H1 (cell line): ENCODE measurements at regions not wholly inside any gene's neighbourhood (a gene's known extent, or its start where the extent isn't known, plus 50 kb on each side); places are given as distances from the start of the nearest gene placed in this dataset.

ENCODE experiments used
- CTCF ChIA-PET: fragments of 300-600 bp; sonication (Branson Sonifier 250); formaldehyde crosslinking; loops from one replicate; lab custom pipeline; 2021; ENCODE audit not compliant: partially characterized antibody; lab: Charles Lee
- POLR2A ChIA-PET: fragments of 300-600 bp; sonication (Branson Sonifier 250); formaldehyde crosslinking; loops from one replicate; lab custom pipeline; 2021; ENCODE audit warnings: inconsistent platforms; ENCODE audit not compliant: partially characterized antibody; lab: Charles Lee
- DNase-seq, 2 experiments: peaks; one replicate each; pipeline versions ENCODE4 v3.0.0 to v3.0.0-alpha.2; 2010 to 2022; ENCODE audit warnings: low spot score in 2 of 2, low read depth in 1 of 2, mixed read lengths in 1 of 2
- FAIRE-seq: peaks from 2 replicates; lab custom pipeline; 2011; peaks lifted over from hg19 to GRCh38; lab: Jason Lieb, UNC
- H2AFZ ChIP-seq: 2 replicates; pipeline ENCODE4 v1.8.1; 2012; ENCODE audit warnings: low read length, inconsistent platforms
- H2AK5ac ChIP-seq: 2 replicates; pipeline ENCODE4 v1.6.1; 2013; ENCODE audit warnings: low read depth, low read length
- H2BK120ac ChIP-seq: replicated peaks from 2 replicates; pipeline ENCODE3; 2013; ENCODE audit warnings: low read depth, low read length, inconsistent platforms
- H2BK12ac ChIP-seq: 2 replicates; pipeline ENCODE4 v1.6.1; 2013; ENCODE audit warnings: low read depth, low read length
- H2BK15ac ChIP-seq: 2 replicates; pipeline ENCODE4 v1.6.1; 2013; ENCODE audit warnings: low read length
- H2BK20ac ChIP-seq: 2 replicates; pipeline ENCODE4 v1.6.1; 2013; ENCODE audit warnings: low read length
- H2BK5ac ChIP-seq: 2 replicates; pipeline ENCODE4 v1.6.1; 2013; ENCODE audit warnings: low read depth, low read length
- H3K14ac ChIP-seq: 2 replicates; pipeline ENCODE4 v1.6.1; 2013; ENCODE audit warnings: inconsistent platforms; ENCODE audit not compliant: insufficient read length
- H3K18ac ChIP-seq: 2 replicates; pipeline ENCODE4 v1.6.1; 2013; ENCODE audit warnings: low read length; ENCODE audit errors: extremely low read depth
- H3K23ac ChIP-seq: 2 replicates; pipeline ENCODE4 v1.6.1; 2013; ENCODE audit warnings: inconsistent platforms; ENCODE audit not compliant: insufficient read length
- H3K23me2 ChIP-seq: 2 replicates; pipeline ENCODE4 v1.6.1; 2013; ENCODE audit warnings: low read depth, low read length
- H3K27ac ChIP-seq: 2 replicates; pipeline ENCODE4 v1.6.1; 2011; ENCODE audit warnings: low read depth, low read length, inconsistent platforms
- H3K27me3 ChIP-seq, 4 experiments: replicated peaks in 1 of 4; 1 replicate in 1 of 4; 2 replicates in 3 of 4; pipeline versions ENCODE4 v1.6.1 to v1.8.1; 2011 to 2013; ENCODE audit warnings: low read length in 3 of 4, mild to moderate bottlenecking in 3 of 4, inconsistent platforms in 2 of 4, mixed read lengths in 2 of 4, moderate library complexity in 1 of 4; ENCODE audit not compliant: control insufficient read depth in 3 of 4, insufficient read depth in 3 of 4; ENCODE audit errors: extremely low read depth in 1 of 4
- H3K36me3 ChIP-seq, 4 experiments: 2 replicates each; pipeline versions ENCODE4 v1.6.1 to v1.8.1; 2011 to 2013; ENCODE audit warnings: mild to moderate bottlenecking in 4 of 4, low read length in 3 of 4, moderate library complexity in 2 of 4, control low read depth in 1 of 4, inconsistent platforms in 1 of 4; ENCODE audit not compliant: insufficient read depth in 4 of 4, control insufficient read depth in 2 of 4
- H3K4ac ChIP-seq: replicated peaks from 2 replicates; pipeline ENCODE3; 2013; ENCODE audit warnings: low read length, low read depth, mixed read lengths, inconsistent platforms; ENCODE audit not compliant: insufficient read length
- H3K4me1 ChIP-seq, 4 experiments: replicated peaks in 1 of 4; 1 replicate in 1 of 4; 2 replicates in 3 of 4; pipeline versions ENCODE4 v1.6.1 to v1.8.1; 2011 to 2013; ENCODE audit warnings: low read length in 3 of 4, inconsistent platforms in 2 of 4, mixed read lengths in 1 of 4; ENCODE audit not compliant: insufficient read depth in 4 of 4, control insufficient read depth in 3 of 4
- H3K4me2 ChIP-seq, 2 experiments: 2 replicates each; pipeline versions ENCODE4 v1.6.1 to v1.8.1; 2011 to 2013; ENCODE audit warnings: low read depth in 2 of 2, low read length in 2 of 2, control low read depth in 1 of 2, inconsistent platforms in 1 of 2, mild to moderate bottlenecking in 1 of 2; ENCODE audit not compliant: insufficient read depth in 1 of 2
- H3K4me3 ChIP-seq, 4 experiments: fragments of 200-600, 300-600 bp in 1 of 4; sonication (generic), shearing (Covaris generic), sonication (Bioruptor Twin) in 1 of 4; 2 replicates each; pipeline versions ENCODE4 v1.5.1 to v1.8.1; 2011 to 2016; ENCODE audit warnings: low read length in 4 of 4, low read depth in 3 of 4, control low read depth in 2 of 4, inconsistent platforms in 2 of 4, mild to moderate bottlenecking in 2 of 4, mixed read lengths in 1 of 4, moderate library complexity in 1 of 4; ENCODE audit not compliant: insufficient read depth in 2 of 4; ENCODE audit errors: extremely low read depth in 1 of 4
- H3K56ac ChIP-seq: replicated peaks from 2 replicates; pipeline ENCODE3; 2013; ENCODE audit warnings: low read depth, mild to moderate bottlenecking, mixed read lengths, low read length, inconsistent platforms; ENCODE audit not compliant: insufficient read length
- H3K79me1 ChIP-seq: 2 replicates; pipeline ENCODE4 v1.6.1; 2013; ENCODE audit warnings: low read depth, low read length, control low read depth
- H3K79me2 ChIP-seq, 2 experiments: 2 replicates each; pipeline versions ENCODE4 v1.6.1 to v1.8.1; 2012 to 2013; ENCODE audit warnings: low read length in 2 of 2, mild to moderate bottlenecking in 2 of 2, inconsistent platforms in 1 of 2; ENCODE audit not compliant: insufficient read depth in 2 of 2, control insufficient read depth in 1 of 2
- H3K9ac ChIP-seq, 4 experiments: replicated peaks in 1 of 4; 1 replicate in 1 of 4; 2 replicates in 3 of 4; pipeline versions ENCODE4 v1.6.1 to v1.8.1; 2011 to 2013; ENCODE audit warnings: low read depth in 3 of 4, low read length in 3 of 4, control low read depth in 2 of 4, mild to moderate bottlenecking in 2 of 4, moderate library complexity in 2 of 4, inconsistent platforms in 1 of 4; ENCODE audit errors: extremely low read depth in 1 of 4
- H3K9me3 ChIP-seq, 2 experiments: 2 replicates each; pipeline versions ENCODE4 v1.6.1 to v1.8.1; 2012 to 2013; ENCODE audit warnings: mild to moderate bottlenecking in 2 of 2, moderate library complexity in 2 of 2, control low read depth in 1 of 2, inconsistent platforms in 1 of 2, low read depth in 1 of 2, low read length in 1 of 2, mixed read lengths in 1 of 2; ENCODE audit not compliant: insufficient read depth in 2 of 2
- H4K20me1 ChIP-seq, 2 experiments: replicated peaks in 1 of 2; 2 replicates each; pipeline versions ENCODE3 to v1.8.1; 2011 to 2013; ENCODE audit warnings: inconsistent platforms in 2 of 2, low read length in 2 of 2, mild to moderate bottlenecking in 1 of 2; ENCODE audit not compliant: insufficient read depth in 2 of 2, control insufficient read depth in 1 of 2
- H4K5ac ChIP-seq: 2 replicates; pipeline ENCODE4 v1.6.1; 2013; ENCODE audit warnings: low read length, low read depth, mixed read lengths, inconsistent platforms; ENCODE audit not compliant: insufficient read length
- H4K8ac ChIP-seq: 2 replicates; pipeline ENCODE4 v1.8.0; 2013; ENCODE audit warnings: mild to moderate bottlenecking, moderate library complexity, low read length, inconsistent platforms; ENCODE audit not compliant: insufficient read depth; ENCODE audit errors: extremely low read depth
- H4K91ac ChIP-seq: replicated peaks from 2 replicates; pipeline ENCODE3; 2013; ENCODE audit warnings: low read length, mixed read lengths, inconsistent platforms; ENCODE audit not compliant: insufficient read length
- BACH1 ChIP-seq: IDR thresholded peaks from 2 replicates; pipeline ENCODE4 v1.6.1; 2012; ENCODE audit warnings: low read length, improper control_type of control experiment
- BRCA1 ChIP-seq: IDR thresholded peaks from 2 replicates; pipeline ENCODE4 v1.6.1; 2012; ENCODE audit warnings: low read depth, low read length, improper control_type of control experiment
- CBX8 ChIP-seq: fragments of 300-800, 300-1000 bp; sonication (generic); IDR thresholded peaks from 2 replicates; pipeline ENCODE4 v1.7.1; 2016; ENCODE audit warnings: low read depth, low read length, borderline replicate concordance
- CREB1 ChIP-seq: IDR thresholded peaks from 2 replicates; pipeline ENCODE4 v1.6.1; 2012; ENCODE audit warnings: inconsistent platforms
- HDAC2 ChIP-seq, 2 experiments: fragments of 300-600 bp in 1 of 2; sonication (generic) in 1 of 2; IDR thresholded peaks; 2 replicates each; pipeline ENCODE4 v1.6.1; 2011 to 2012; ENCODE audit warnings: low read depth in 2 of 2, low read length in 2 of 2, mild to moderate bottlenecking in 2 of 2, moderate library complexity in 2 of 2, borderline replicate concordance in 1 of 2, inconsistent platforms in 1 of 2
- HDAC6 ChIP-seq: IDR thresholded peaks from one replicate; pipeline ENCODE4 v1.7.1; 2012; ENCODE audit warnings: low read depth, mild to moderate bottlenecking, inconsistent platforms, low read length, moderate library complexity
- JUN ChIP-seq: IDR thresholded peaks from 2 replicates; pipeline ENCODE4 v1.6.1; 2011; ENCODE audit warnings: low read depth, mild to moderate bottlenecking, improper control_type of control experiment, low read length
- KDM4A ChIP-seq: IDR thresholded peaks from one replicate; pipeline ENCODE4 v1.7.1; 2012; ENCODE audit warnings: low read depth, mild to moderate bottlenecking, moderate library complexity, low read length, inconsistent platforms; ENCODE audit not compliant: severe bottlenecking
- NANOG ChIP-seq: IDR thresholded peaks from 2 replicates; pipeline ENCODE4 v1.6.1; 2011; ENCODE audit warnings: low read length, low read depth, mild to moderate bottlenecking, inconsistent platforms; ENCODE audit not compliant: insufficient read depth, poor library complexity, severe bottlenecking
- RAD21 ChIP-seq, 2 experiments: IDR thresholded peaks in 1 of 2; conservative IDR thresholded peaks in 1 of 2; 2 replicates each; pipeline ENCODE4 v1.6.1; 2011; ENCODE audit warnings: low read depth in 2 of 2, low read length in 2 of 2, improper control_type of control experiment in 1 of 2, inconsistent platforms in 1 of 2, mild to moderate bottlenecking in 1 of 2, moderate library complexity in 1 of 2
- SP1 ChIP-seq: IDR thresholded peaks from 2 replicates; pipeline ENCODE4 v1.6.1; 2011; ENCODE audit warnings: low read depth, low read length
- SUZ12 ChIP-seq: fragments of 200-600 bp; sonication (generic); IDR thresholded peaks from 2 replicates; pipeline ENCODE4 v1.6.1; 2012; ENCODE audit warnings: mild to moderate bottlenecking, inconsistent platforms, low read length, moderate library complexity, mixed read lengths
- WGBS, 2 experiments: shearing (Covaris generic) in 1 of 2; methylation state at CpG; one replicate each; pipeline versions ENCODE4 v1.1.6 to v1.1.7; 2013 to 2015; ENCODE audit warnings: low lambda C conversion rate in 2 of 2, mixed read lengths in 2 of 2, inconsistent platforms in 1 of 2, low coverage in 1 of 2, missing lambda C conversion rate in 1 of 2; ENCODE audit not compliant: insufficient replicate concordance in 2 of 2, insufficient coverage in 1 of 2, insufficient read length in 1 of 2; ENCODE audit errors: extremely low coverage in 1 of 2, missing lambda C conversion rate in 1 of 2; 5-methylcytosine and 5-hydroxymethylcytosine counted together

GRCh38 chr4:140251571-140251970 is 97.6 kb upstream of the MAML3 start:
- CTCF ChIA-PET = interaction anchor here (0.6 to 5.1 kb wide), 21 partner anchors 8 to 518 kb away, joined by 3 to 42 read pairs (median 4); partner anchors contain the start of gene MAML3

More at GRCh38 chr4:140251571-140251970, 97.6 kb upstream of the MAML3 start:
- Histone ChIP-seq H2AFZ (no peak overlapping the region), H4K91ac (no peak overlapping the region), H3K4me1 (peaks cover 0 to 9% (median 6%) of the 10 kb centered on the region in 4 experiments; a peak in 6 of 7 replicates), H2AK5ac (no peak overlapping the region), H4K5ac (no peak overlapping the region), H3K14ac (no peak overlapping the region), H2BK12ac (peak overlapping the region; percentile 5; the same call in 1 of the 2 replicates), H2BK5ac (no peak overlapping the region), H2BK15ac (0 out of 2 replicates have a peak overlapping the region, but pooled peaks have one; percentile 47), H3K23ac (no peak overlapping the region), H3K79me2 (no peaks in the 10 kb centered on the region), H2BK20ac (0 out of 2 replicates have a peak overlapping the region, but pooled peaks have one; percentile 49), H3K79me1 (no peaks in the 10 kb centered on the region), H3K4ac (no peak overlapping the region), H3K9ac (no peak overlapping the region), H3K27me3 (peaks cover 0 to 7% (median 4%) of the 10 kb centered on the region in 4 experiments; a peak in 3 of 7 replicates), H4K20me1 (no peaks in the 10 kb centered on the region), H3K56ac (no peak overlapping the region), H3K23me2 (peaks cover 5% of the 10 kb centered on the region; the same call in 1 of the 2 replicates), H3K18ac (peak overlapping the region; percentile 48; the same call in 1 of the 2 replicates), H2BK120ac (no peak overlapping the region), H4K8ac (no peak overlapping the region), H3K4me3 (no peak overlapping the region; a peak in 1 of 8 replicates), H3K27ac (no peak overlapping the region), H3K9me3 (no peaks in the 10 kb centered on the region), H3K4me2 (peak overlapping the region in 1 of 2 experiments; percentile 74; a peak in 1 of 4 replicates), H3K36me3 (no peaks in the 10 kb centered on the region; a peak in 1 of 8 replicates)
- FAIRE-seq (no peak), DNase-seq (no peak)
- POLR2A ChIA-PET = interaction anchor here (0.9 to 2.9 kb wide), 13 partner anchors 8 to 206 kb away, joined by 3 to 24 read pairs (median 5); partner anchors contain the start of gene MAML3
- WGBS, 2 experiments = 85% methylated on average over 5 of the region's 5 CpGs; no CpG with 5 or more reads in 1 of the 2 experiments
- TF ChIP-seq KDM4A (no peak), SUZ12 (no peak), BACH1 (no peak), CREB1 (no peak), RAD21 (IDR thresholded peaks at IDR 0.05 in 1 of 2, conservative IDR thresholded peaks at IDR 0.05 in 1 of 2; ENCODE audit: low read depth in 2 of 2, low read length in 2 of 2) (no peak), SP1 (no peak), HDAC2 (IDR thresholded peaks at IDR 0.05; ENCODE audit: borderline replicate concordance in 1 of 2, low read depth in 2 of 2, low read length in 2 of 2) (no peak), JUN (no peak), NANOG (no peak), BRCA1 (no peak), HDAC6 (no peak), CBX8 (no peak)
